ENCODE measurements at regions not wholly inside any gene's neighbourhood (a gene's known extent, or its start where the extent isn't known, plus 50 kb on each side); places are given as distances from the start of the nearest gene placed in this dataset.
"Not testable (repeated sequence)": the region's sequence is repeated elsewhere in the genome, so short reads cannot be mapped to it uniquely, and the experiment has no call there.

- Mint-ChIP-seq H3K4me3 (no peak overlapping the region), H3K9me3 (ENCODE audit: insufficient read depth) (no peaks in the 10 kb centered on the region), H3K4me1 (no peaks in the 10 kb centered on the region), H3K27me3 (peaks cover 3% of the 10 kb centered on the region), H3K27ac (no peak overlapping the region)
- Histone ChIP-seq H3K4me1 (ENCODE audit: control insufficient read depth in 2 of 2, insufficient read depth in 2 of 2, low read length in 2 of 2) (no peaks in the 10 kb centered on the region), H2AFZ (ENCODE audit: insufficient read depth, low read depth, low read length, poor library complexity, severe bottlenecking) (no peak overlapping the region), H3K27ac (ENCODE audit: low read length in 2 of 2) (no peak overlapping the region), H3K4me3 (ENCODE audit: control extremely low read depth in 1 of 5, extremely low read depth in 1 of 5, insufficient read depth in 1 of 5, low read depth in 2 of 5, low read length in 4 of 5) (no peak overlapping the region), H3K36me3 (replicated peaks in 1 of 2; ENCODE audit: control extremely low read depth in 1 of 2, control insufficient read depth in 1 of 2, extremely low read depth in 1 of 2, insufficient read depth in 2 of 2, low read length in 1 of 2) (no peaks in the 10 kb centered on the region), H3K27me3 (replicated peaks in 1 of 4; ENCODE audit: control extremely low read depth in 1 of 4, control insufficient read depth in 3 of 4, insufficient read depth in 4 of 4, low read length in 3 of 4) (no peaks in the 10 kb centered on the region), H3K9me3 (ENCODE audit: control extremely low read depth in 1 of 3, control insufficient read depth in 2 of 3, insufficient read depth in 1 of 3, low read length in 2 of 3) (no peaks in the 10 kb centered on the region), H3K4me2 (replicated peaks; ENCODE audit: low read depth, low read length, poor library complexity, severe bottlenecking) (no peak overlapping the region), H3K9ac (ENCODE audit: low read length) (no peak overlapping the region), H3K79me2 (ENCODE audit: control insufficient read depth, insufficient read depth, low read length) (no peaks in the 10 kb centered on the region), H4K20me1 (ENCODE audit: control insufficient read depth, insufficient read depth, low read length, poor library complexity, severe bottlenecking) (no peaks in the 10 kb centered on the region)
- ChIA-PET POLR2A (no interaction called here), CTCF (no interaction called here)
- intact Hi-C loops (cut with micrococcal nuclease), result no loop called here
- WGBS (ENCODE audit: insufficient coverage), result no CpG with 5 or more reads among the region's 3 CpGs
- no peak for TF ChIP-seq EZH2 (IDR thresholded peaks at IDR 0.05; ENCODE audit: borderline replicate concordance, insufficient read depth, low read depth, low read length, poor library complexity, severe bottlenecking)
- no peak for TF ChIP-seq CTCF (IDR thresholded peaks at IDR 0.05)
- ATAC-seq (ENCODE audit: low read depth), result no peak
- no peak for DNase-seq
Observed at GRCh38 chr10:121393522-121393921, 204.7 kb downstream of the FGFR2 start.

GRCh38 chr10:121400507-121400906 is 197.7 kb downstream of the FGFR2 start:
- CTCF ChIA-PET, result not testable (repeated sequence)

More at GRCh38 chr10:121400507-121400906, 197.7 kb downstream of the FGFR2 start:
- H3K4me2 ChIP-seq (replicated peaks; ENCODE audit: low read depth, low read length, poor library complexity, severe bottlenecking); H3K27ac ChIP-seq (ENCODE audit: low read length in 2 of 2); H3K4me3 Mint-ChIP-seq; H3K9me3 ChIP-seq (ENCODE audit: control extremely low read depth in 1 of 3, control insufficient read depth in 2 of 3, insufficient read depth in 1 of 3, low read length in 2 of 3); H3K9me3 Mint-ChIP-seq (ENCODE audit: insufficient read depth); H3K9ac ChIP-seq (ENCODE audit: low read length); H4K20me1 ChIP-seq (ENCODE audit: control insufficient read depth, insufficient read depth, low read length, poor library complexity, severe bottlenecking); POLR2A ChIA-PET; H3K4me1 Mint-ChIP-seq; H3K4me1 ChIP-seq (ENCODE audit: control insufficient read depth in 2 of 2, insufficient read depth in 2 of 2, low read length in 2 of 2); H3K27ac Mint-ChIP-seq; H3K36me3 ChIP-seq (replicated peaks in 1 of 2; ENCODE audit: control extremely low read depth in 1 of 2, control insufficient read depth in 1 of 2, extremely low read depth in 1 of 2, insufficient read depth in 2 of 2, low read length in 1 of 2); H2AFZ ChIP-seq (ENCODE audit: insufficient read depth, low read depth, low read length, poor library complexity, severe bottlenecking); DNase-seq; H3K27me3 Mint-ChIP-seq; H3K79me2 ChIP-seq (ENCODE audit: control insufficient read depth, insufficient read depth, low read length); H3K4me3 ChIP-seq (ENCODE audit: control extremely low read depth in 1 of 5, extremely low read depth in 1 of 5, insufficient read depth in 1 of 5, low read depth in 2 of 5, low read length in 4 of 5); intact Hi-C loops (cut with micrococcal nuclease); ATAC-seq (ENCODE audit: low read depth); H3K27me3 ChIP-seq (replicated peaks in 1 of 4; ENCODE audit: control extremely low read depth in 1 of 4, control insufficient read depth in 3 of 4, insufficient read depth in 4 of 4, low read length in 3 of 4): not testable (repeated sequence)
- no CpG with 5 or more reads among the region's 4 CpGs for WGBS (ENCODE audit: insufficient coverage)

Measured in B cell (primary cell).